IPS-18a (cell line): ENCODE measurements at regions not wholly inside any gene's neighbourhood (a gene's known extent, or its start where the extent isn't known, plus 50 kb on each side); places are given as distances from the start of the nearest gene placed in this dataset.

Experiments used
- H3K27ac ChIP-seq: one replicate; pipeline ENCODE4 v1.5.1; 2013; ENCODE audit warnings: low read length
- H3K27me3 ChIP-seq: one replicate; pipeline ENCODE4 v1.6.1; 2013; ENCODE audit warnings: mild to moderate bottlenecking, low read length; ENCODE audit not compliant: control insufficient read depth, insufficient read depth
- H3K36me3 ChIP-seq: one replicate; pipeline ENCODE4 v1.6.1; 2013; ENCODE audit warnings: low read depth, low read length; ENCODE audit not compliant: control insufficient read depth
- H3K4me1 ChIP-seq: one replicate; pipeline ENCODE4 v1.6.1; 2013; ENCODE audit warnings: low read depth, low read length; ENCODE audit not compliant: control insufficient read depth
- H3K4me3 ChIP-seq: one replicate; pipeline ENCODE4 v1.5.1; 2013; ENCODE audit warnings: low read length
- H3K9ac ChIP-seq: one replicate; pipeline ENCODE4 v1.6.1; 2013; ENCODE audit warnings: mild to moderate bottlenecking, low read length, moderate library complexity
- H3K9me3 ChIP-seq: one replicate; pipeline ENCODE4 v1.6.1; 2013; ENCODE audit warnings: low read depth, low read length; ENCODE audit not compliant: control insufficient read depth

- Histone ChIP-seq H3K4me3 (no peak overlapping the region), H3K27ac (no peak overlapping the region), H3K4me1 (no peaks in the 10 kb centered on the region), H3K9ac (no peak overlapping the region), H3K9me3 (peaks cover 4% of the 10 kb centered on the region), H3K36me3 (no peaks in the 10 kb centered on the region), H3K27me3 (no peaks in the 10 kb centered on the region)
Observed at GRCh38 chr11:37402663-37403062, 804.6 kb upstream of the RAG2 start.

- no peak overlapping the region for H3K27ac ChIP-seq
- H3K4me1 ChIP-seq: no peaks in the 10 kb centered on the region
- no peak overlapping the region for H3K4me3 ChIP-seq
- H3K27me3 ChIP-seq: no peaks in the 10 kb centered on the region
- peaks cover 26% of the 10 kb centered on the region for H3K9me3 ChIP-seq
- H3K36me3 ChIP-seq: no peaks in the 10 kb centered on the region
- no peak overlapping the region for H3K9ac ChIP-seq
Observed at GRCh38 chr11:37394236-37394870, 796.3 kb upstream of the RAG2 start.

GRCh38 chr11:37391615-37392014, 793.6 kb upstream of the RAG2 start:
- Histone ChIP-seq H3K27me3 (no peaks in the 10 kb centered on the region), H3K27ac (no peak overlapping the region), H3K9ac (no peak overlapping the region), H3K36me3 (no peaks in the 10 kb centered on the region), H3K4me3 (no peak overlapping the region), H3K9me3 (peaks cover 20% of the 10 kb centered on the region), H3K4me1 (no peaks in the 10 kb centered on the region)

- Histone ChIP-seq H3K36me3 (no peaks in the 10 kb centered on the region), H3K4me3 (no peak overlapping the region), H3K9me3 (peaks cover 20% of the 10 kb centered on the region), H3K4me1 (no peaks in the 10 kb centered on the region), H3K27me3 (no peaks in the 10 kb centered on the region), H3K27ac (no peak overlapping the region), H3K9ac (no peak overlapping the region)
Observed at GRCh38 chr11:37390576-37391083, 792.6 kb upstream of the RAG2 start.

- Histone ChIP-seq H3K9me3 (no peaks in the 10 kb centered on the region), H3K36me3 (no peaks in the 10 kb centered on the region), H3K27ac (no peak overlapping the region), H3K4me1 (no peaks in the 10 kb centered on the region), H3K9ac (no peak overlapping the region), H3K4me3 (no peak overlapping the region), H3K27me3 (no peaks in the 10 kb centered on the region)
Observed at GRCh38 chr11:37378958-37379357, 780.9 kb upstream of the RAG2 start.

- no peak overlapping the region for H3K27ac ChIP-seq
- H3K9me3 ChIP-seq: no peaks in the 10 kb centered on the region
- H3K4me1 ChIP-seq: no peaks in the 10 kb centered on the region
- no peaks in the 10 kb centered on the region for H3K36me3 ChIP-seq
- no peak overlapping the region for H3K9ac ChIP-seq
- H3K27me3 ChIP-seq: no peaks in the 10 kb centered on the region
- H3K4me3 ChIP-seq: no peak overlapping the region
Observed at GRCh38 chr11:37372667-37373066, 774.6 kb upstream of the RAG2 start.

GRCh38 chr11:37371346-37371970, 773.4 kb upstream of the RAG2 start:
- H3K27ac ChIP-seq: no peak overlapping the region

GRCh38 chr11:37370817-37371216, 772.8 kb upstream of the RAG2 start:
- Histone ChIP-seq H3K4me3 (no peak overlapping the region), H3K36me3 (no peaks in the 10 kb centered on the region), H3K9me3 (no peaks in the 10 kb centered on the region), H3K27me3 (no peaks in the 10 kb centered on the region), H3K27ac (no peak overlapping the region), H3K4me1 (no peaks in the 10 kb centered on the region), H3K9ac (no peak overlapping the region)

More at GRCh38 chr11:37371346-37371970, 773.4 kb upstream of the RAG2 start:
- H3K9ac ChIP-seq: no peak overlapping the region
- H3K4me1 ChIP-seq: no peaks in the 10 kb centered on the region
- H3K4me3 ChIP-seq: no peak overlapping the region
- no peaks in the 10 kb centered on the region for H3K36me3 ChIP-seq
- no peaks in the 10 kb centered on the region for H3K27me3 ChIP-seq
- no peaks in the 10 kb centered on the region for H3K9me3 ChIP-seq

GRCh38 chr11:37364246-37364839, 766.3 kb upstream of the RAG2 start:
- Histone ChIP-seq H3K4me1 (no peaks in the 10 kb centered on the region), H3K9me3 (no peaks in the 10 kb centered on the region), H3K9ac (no peak overlapping the region), H3K27me3 (no peaks in the 10 kb centered on the region), H3K4me3 (no peak overlapping the region), H3K27ac (no peak overlapping the region), H3K36me3 (no peaks in the 10 kb centered on the region)

GRCh38 chr11:37353192-37353591, 755.2 kb upstream of the RAG2 start:
- Histone ChIP-seq H3K27ac (no peak overlapping the region), H3K36me3 (no peaks in the 10 kb centered on the region), H3K27me3 (no peaks in the 10 kb centered on the region), H3K9ac (no peak overlapping the region), H3K4me3 (no peak overlapping the region), H3K4me1 (no peaks in the 10 kb centered on the region), H3K9me3 (no peaks in the 10 kb centered on the region)

GRCh38 chr11:37352485-37352884, 754.4 kb upstream of the RAG2 start:
- no peak overlapping the region for H3K27ac ChIP-seq
- no peaks in the 10 kb centered on the region for H3K4me1 ChIP-seq
- H3K9me3 ChIP-seq: no peaks in the 10 kb centered on the region
- no peak overlapping the region for H3K4me3 ChIP-seq
- no peaks in the 10 kb centered on the region for H3K36me3 ChIP-seq
- H3K27me3 ChIP-seq: no peaks in the 10 kb centered on the region
- no peak overlapping the region for H3K9ac ChIP-seq

GRCh38 chr11:37343290-37343689, 745.3 kb upstream of the RAG2 start:
- H3K27ac ChIP-seq: no peak overlapping the region
- no peak overlapping the region for H3K4me3 ChIP-seq
- H3K4me1 ChIP-seq: no peaks in the 10 kb centered on the region
- no peaks in the 10 kb centered on the region for H3K9me3 ChIP-seq
- no peak overlapping the region for H3K9ac ChIP-seq
- H3K36me3 ChIP-seq: no peaks in the 10 kb centered on the region
- H3K27me3 ChIP-seq: no peaks in the 10 kb centered on the region
